Liver (tissue), 8 donors: ENCODE measurements at regions not wholly inside any gene's neighbourhood (a gene's known extent, or its start where the extent isn't known, plus 50 kb on each side); places are given as distances from the start of the nearest gene placed in this dataset.

Experiments used
- DNase-seq: peaks from one replicate; pipeline ENCODE4 v3.0.0-alpha.2; 2017; ENCODE audit warnings: low spot score
- H3K27ac ChIP-seq, 2 donors: one replicate each; pipeline ENCODE4 v1.7.0; 2013; ENCODE audit warnings: inconsistent platforms in 2 of 2, low read length in 2 of 2, control low read depth in 1 of 2, low read depth in 1 of 2, mild to moderate bottlenecking in 1 of 2
- H3K27me3 ChIP-seq, 4 donors: one replicate each; pipeline versions ENCODE4 v1.6.1 to v1.7.0; 2013; ENCODE audit warnings: low read length in 3 of 4, inconsistent platforms in 1 of 4, mild to moderate bottlenecking in 1 of 4, moderate library complexity in 1 of 4; ENCODE audit not compliant: control insufficient read depth in 4 of 4, insufficient read depth in 4 of 4
- H3K36me3 ChIP-seq, 4 donors: one replicate each; pipeline versions ENCODE4 v1.6.1 to v1.7.0; 2013; ENCODE audit warnings: low read length in 3 of 4, mild to moderate bottlenecking in 3 of 4, low read depth in 1 of 4, moderate library complexity in 1 of 4; ENCODE audit not compliant: control insufficient read depth in 4 of 4, insufficient read depth in 3 of 4
- H3K4me1 ChIP-seq, 4 donors: one replicate each; pipeline versions ENCODE4 v1.6.1 to v1.7.0; 2013; ENCODE audit warnings: low read length in 3 of 4, mild to moderate bottlenecking in 3 of 4, moderate library complexity in 1 of 4; ENCODE audit not compliant: control insufficient read depth in 4 of 4, insufficient read depth in 4 of 4
- H3K4me3 ChIP-seq, 3 donors: one replicate each; pipeline versions ENCODE4 v1.6.1 to v1.7.0; 2013; ENCODE audit warnings: low read length in 3 of 3, control low read depth in 1 of 3, low read depth in 1 of 3, mild to moderate bottlenecking in 1 of 3
- H3K9ac ChIP-seq, 2 donors: one replicate each; pipeline ENCODE4 v1.7.0; 2013; ENCODE audit warnings: low read length in 2 of 2, mild to moderate bottlenecking in 2 of 2, moderate library complexity in 2 of 2, control low read depth in 1 of 2, low read depth in 1 of 2
- H3K9me3 ChIP-seq, 4 donors: one replicate each; pipeline versions ENCODE4 v1.6.1 to v1.7.0; 2013; ENCODE audit warnings: low read length in 3 of 4; ENCODE audit not compliant: control insufficient read depth in 4 of 4
- FOXA1 ChIP-seq: IDR thresholded peaks from 2 replicates; pipeline ENCODE4 v1.6.1; 2016; ENCODE audit warnings: antibody characterized with exemption
- FOXA2 ChIP-seq: IDR thresholded peaks from 2 replicates; pipeline ENCODE4 v1.6.1; 2016; ENCODE audit warnings: antibody characterized with exemption
- GABPA ChIP-seq, 2 donors: IDR thresholded peaks in 1 of 2; conservative IDR thresholded peaks in 1 of 2; 2 replicates each; pipeline ENCODE4 v1.6.1; 2016; ENCODE audit warnings: antibody characterized with exemption in 2 of 2, mild to moderate bottlenecking in 1 of 2, moderate library complexity in 1 of 2
- HNF4A ChIP-seq, 2 donors: conservative IDR thresholded peaks; 2 replicates each; pipeline ENCODE4 v1.6.1; 2016; ENCODE audit warnings: antibody characterized with exemption in 2 of 2, mild to moderate bottlenecking in 2 of 2
- HNF4G ChIP-seq: IDR thresholded peaks from 2 replicates; pipeline ENCODE4 v1.6.1; 2016; ENCODE audit warnings: antibody characterized with exemption
- JUND ChIP-seq, 2 donors: IDR thresholded peaks; 2 replicates each; pipeline ENCODE4 v1.6.1; 2016; ENCODE audit warnings: antibody characterized with exemption in 2 of 2
- NR2F2 ChIP-seq: IDR thresholded peaks from 2 replicates; pipeline ENCODE4 v1.6.1; 2016; ENCODE audit warnings: antibody characterized with exemption
- RXRA ChIP-seq, 2 donors: IDR thresholded peaks; 2 replicates each; pipeline ENCODE4 v1.6.1; 2017 to 2018; ENCODE audit warnings: antibody characterized with exemption in 2 of 2, mild to moderate bottlenecking in 1 of 2
- SP1 ChIP-seq: IDR thresholded peaks from 2 replicates; pipeline ENCODE4 v1.6.1; 2018; ENCODE audit warnings: antibody characterized with exemption, mild to moderate bottlenecking
- TAF1 ChIP-seq: conservative IDR thresholded peaks from 2 replicates; pipeline ENCODE4 v1.6.1; 2016; ENCODE audit warnings: antibody characterized with exemption, mild to moderate bottlenecking
- YY1 ChIP-seq: IDR thresholded peaks from 2 replicates; pipeline ENCODE4 v1.6.1; 2016; ENCODE audit warnings: antibody characterized with exemption, mild to moderate bottlenecking
- WGBS: extraction: QIAGEN DNeasy Blood & Tissue Kit; methylation state at CpG from one replicate; pipeline ENCODE4 v1.1.7; 2013; 5-methylcytosine and 5-hydroxymethylcytosine counted together
- TF ChIP-seq, protein P1 (sequence below): IDR thresholded peaks from 2 replicates; pipeline ENCODE4 v1.6.1; 2016; ENCODE audit warnings: antibody characterized with exemption
- TF ChIP-seq, protein P2 (sequence below): fragments of 150-350 bp; IDR thresholded peaks from 2 replicates; pipeline ENCODE4 v1.5.1; 2017; ENCODE audit warnings: improper control_type of control experiment, low read depth, low read length; ENCODE audit not compliant: missing input control
- donor health status: healthy.
- donor health status: healthy.
- donor health status: healthy.
- donor health status: healthy.
- donor health status: healthy.

DNA sequence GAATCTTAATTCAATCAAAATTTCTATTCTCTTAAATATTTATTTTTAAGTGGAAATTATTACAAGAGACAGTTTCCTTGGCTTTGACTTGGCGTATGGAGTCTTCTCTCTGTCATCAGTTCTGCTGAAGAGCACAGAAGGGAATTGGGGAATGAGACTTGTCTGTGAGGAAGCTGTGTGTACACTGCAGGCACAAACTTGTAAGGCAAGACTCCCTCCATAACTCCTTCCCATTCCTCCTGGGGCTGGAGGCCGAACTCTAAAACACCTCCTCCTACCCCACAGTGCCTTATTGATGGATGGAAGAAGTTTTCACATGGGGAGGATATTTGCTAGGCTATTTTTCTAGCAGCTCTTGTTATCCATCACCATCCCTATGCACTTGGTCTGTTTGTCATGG, 187.4 kb upstream of the ELL2 start:
- Histone ChIP-seq H3K9me3 (no peaks in the 10 kb centered on the region), H3K4me1 (no peaks in the 10 kb centered on the region), H3K27me3 (no peaks in the 10 kb centered on the region), H3K27ac (no peak overlapping the region), H3K4me3 (no peak overlapping the region), H3K36me3 (no peaks in the 10 kb centered on the region), H3K9ac (no peak overlapping the region)
- WGBS, result 97% methylated on average over 2 of the region's 2 CpGs
- DNase-seq, result no peak
- TF ChIP-seq, protein P1, sequence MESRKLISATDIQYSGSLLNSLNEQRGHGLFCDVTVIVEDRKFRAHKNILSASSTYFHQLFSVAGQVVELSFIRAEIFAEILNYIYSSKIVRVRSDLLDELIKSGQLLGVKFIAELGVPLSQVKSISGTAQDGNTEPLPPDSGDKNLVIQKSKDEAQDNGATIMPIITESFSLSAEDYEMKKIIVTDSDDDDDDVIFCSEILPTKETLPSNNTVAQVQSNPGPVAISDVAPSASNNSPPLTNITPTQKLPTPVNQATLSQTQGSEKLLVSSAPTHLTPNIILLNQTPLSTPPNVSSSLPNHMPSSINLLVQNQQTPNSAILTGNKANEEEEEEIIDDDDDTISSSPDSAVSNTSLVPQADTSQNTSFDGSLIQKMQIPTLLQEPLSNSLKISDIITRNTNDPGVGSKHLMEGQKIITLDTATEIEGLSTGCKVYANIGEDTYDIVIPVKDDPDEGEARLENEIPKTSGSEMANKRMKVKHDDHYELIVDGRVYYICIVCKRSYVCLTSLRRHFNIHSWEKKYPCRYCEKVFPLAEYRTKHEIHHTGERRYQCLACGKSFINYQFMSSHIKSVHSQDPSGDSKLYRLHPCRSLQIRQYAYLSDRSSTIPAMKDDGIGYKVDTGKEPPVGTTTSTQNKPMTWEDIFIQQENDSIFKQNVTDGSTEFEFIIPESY, result no peak
- TF ChIP-seq FOXA1, result no peak
- TF ChIP-seq GABPA (IDR thresholded peaks at IDR 0.05 in 1 of 2, conservative IDR thresholded peaks at IDR 0.05 in 1 of 2), result no peak
- TF ChIP-seq FOXA2, result no peak
- no peak for TF ChIP-seq RXRA (IDR thresholded peaks at IDR 0.05)
- TF ChIP-seq, protein P2, sequence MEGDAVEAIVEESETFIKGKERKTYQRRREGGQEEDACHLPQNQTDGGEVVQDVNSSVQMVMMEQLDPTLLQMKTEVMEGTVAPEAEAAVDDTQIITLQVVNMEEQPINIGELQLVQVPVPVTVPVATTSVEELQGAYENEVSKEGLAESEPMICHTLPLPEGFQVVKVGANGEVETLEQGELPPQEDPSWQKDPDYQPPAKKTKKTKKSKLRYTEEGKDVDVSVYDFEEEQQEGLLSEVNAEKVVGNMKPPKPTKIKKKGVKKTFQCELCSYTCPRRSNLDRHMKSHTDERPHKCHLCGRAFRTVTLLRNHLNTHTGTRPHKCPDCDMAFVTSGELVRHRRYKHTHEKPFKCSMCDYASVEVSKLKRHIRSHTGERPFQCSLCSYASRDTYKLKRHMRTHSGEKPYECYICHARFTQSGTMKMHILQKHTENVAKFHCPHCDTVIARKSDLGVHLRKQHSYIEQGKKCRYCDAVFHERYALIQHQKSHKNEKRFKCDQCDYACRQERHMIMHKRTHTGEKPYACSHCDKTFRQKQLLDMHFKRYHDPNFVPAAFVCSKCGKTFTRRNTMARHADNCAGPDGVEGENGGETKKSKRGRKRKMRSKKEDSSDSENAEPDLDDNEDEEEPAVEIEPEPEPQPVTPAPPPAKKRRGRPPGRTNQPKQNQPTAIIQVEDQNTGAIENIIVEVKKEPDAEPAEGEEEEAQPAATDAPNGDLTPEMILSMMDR, result no peak
- TF ChIP-seq SP1, result no peak

DNA sequence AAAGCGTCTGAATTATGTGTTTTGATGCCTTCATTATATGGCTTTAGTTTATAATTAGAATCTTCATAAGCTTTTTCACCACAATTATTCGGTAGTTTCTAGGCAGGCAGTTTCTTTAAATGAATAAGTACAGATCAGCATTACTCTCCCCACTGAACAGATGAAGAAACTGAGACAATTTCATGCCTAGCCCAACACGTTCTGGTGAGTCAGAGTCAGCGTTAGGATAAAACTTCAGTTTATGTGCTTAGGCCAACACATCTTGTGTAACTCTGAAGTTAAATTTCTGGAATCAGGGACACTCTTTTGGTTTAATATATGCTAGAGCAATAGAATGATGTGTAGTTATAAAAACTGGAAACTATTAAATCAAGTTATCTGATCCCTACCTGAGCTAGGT, 186.7 kb upstream of the ELL2 start:
- H3K9ac ChIP-seq, result no peak overlapping the region
- H3K9me3 ChIP-seq, result no peaks in the 10 kb centered on the region
- H3K36me3 ChIP-seq, result no peaks in the 10 kb centered on the region
- H3K27me3 ChIP-seq, result no peaks in the 10 kb centered on the region
- 96% methylated on average over 4 of the region's 4 CpGs for WGBS
- no peak overlapping the region for H3K27ac ChIP-seq
- peaks cover 0 to under 1% (median 0%) of the 10 kb centered on the region in 4 donors for H3K4me1 ChIP-seq
- no peak overlapping the region for H3K4me3 ChIP-seq
- no peak for TF ChIP-seq HNF4G
- TF ChIP-seq, protein P1, result no peak
- no peak for TF ChIP-seq HNF4A (conservative IDR thresholded peaks at IDR 0.05)
- no peak for TF ChIP-seq NR2F2
- no peak for DNase-seq

DNA sequence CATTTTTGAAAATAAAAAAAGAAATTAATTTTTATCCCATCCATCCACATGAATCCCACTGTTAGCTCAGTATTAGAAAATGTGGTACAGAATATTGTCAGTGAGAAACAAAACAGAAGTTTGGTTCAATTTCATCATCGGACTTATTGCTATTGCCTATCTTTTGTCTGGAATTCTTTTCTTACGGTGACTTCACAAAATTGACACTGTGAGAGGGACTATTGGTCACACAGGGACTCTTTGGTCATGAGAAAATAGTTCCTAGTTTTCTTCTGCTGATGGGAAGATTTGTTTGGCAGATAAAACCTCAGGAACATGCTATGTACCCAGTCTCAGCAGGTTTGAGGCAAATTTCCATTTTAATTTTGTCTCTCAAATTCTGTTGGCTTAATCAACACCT, 186.2 kb upstream of the ELL2 start:
- Histone ChIP-seq H3K36me3 (no peaks in the 10 kb centered on the region), H3K9ac (no peak overlapping the region), H3K27me3 (no peaks in the 10 kb centered on the region), H3K4me3 (no peak overlapping the region), H3K9me3 (no peaks in the 10 kb centered on the region), H3K4me1 (peaks cover 0 to 2% (median 0%) of the 10 kb centered on the region in 4 donors), H3K27ac (no peak overlapping the region)
- WGBS, result 96% methylated on average over 2 of the region's 2 CpGs
- TF ChIP-seq NR2F2, result no peak
- TF ChIP-seq, protein P1, result no peak
- TF ChIP-seq TAF1, result no peak
- no peak for TF ChIP-seq GABPA (IDR thresholded peaks at IDR 0.05 in 1 of 2, conservative IDR thresholded peaks at IDR 0.05 in 1 of 2)
- no peak for TF ChIP-seq YY1
- TF ChIP-seq JUND (IDR thresholded peaks at IDR 0.05), result no peak
- no peak for TF ChIP-seq HNF4A (conservative IDR thresholded peaks at IDR 0.05)
- no peak for TF ChIP-seq FOXA1
- no peak for DNase-seq
